GM12875 (cell line): ENCODE measurements at regions not wholly inside any gene's neighbourhood (a gene's known extent, or its start where the extent isn't known, plus 50 kb on each side); places are given as distances from the start of the nearest gene placed in this dataset.

Experiments used
- H3K4me3 ChIP-seq: one replicate; pipeline ENCODE4 v1.5.1; 2011; ENCODE audit warnings: low read depth, low read length, control low read depth
- TF ChIP-seq, protein P1 (sequence below): IDR thresholded peaks from 2 replicates; pipeline ENCODE4 v1.5.1; 2011; ENCODE audit warnings: low read depth, mild to moderate bottlenecking, control low read depth, inconsistent platforms, low read length, moderate library complexity, borderline replicate concordance; ENCODE audit not compliant: insufficient read depth

- TF ChIP-seq, protein P1, sequence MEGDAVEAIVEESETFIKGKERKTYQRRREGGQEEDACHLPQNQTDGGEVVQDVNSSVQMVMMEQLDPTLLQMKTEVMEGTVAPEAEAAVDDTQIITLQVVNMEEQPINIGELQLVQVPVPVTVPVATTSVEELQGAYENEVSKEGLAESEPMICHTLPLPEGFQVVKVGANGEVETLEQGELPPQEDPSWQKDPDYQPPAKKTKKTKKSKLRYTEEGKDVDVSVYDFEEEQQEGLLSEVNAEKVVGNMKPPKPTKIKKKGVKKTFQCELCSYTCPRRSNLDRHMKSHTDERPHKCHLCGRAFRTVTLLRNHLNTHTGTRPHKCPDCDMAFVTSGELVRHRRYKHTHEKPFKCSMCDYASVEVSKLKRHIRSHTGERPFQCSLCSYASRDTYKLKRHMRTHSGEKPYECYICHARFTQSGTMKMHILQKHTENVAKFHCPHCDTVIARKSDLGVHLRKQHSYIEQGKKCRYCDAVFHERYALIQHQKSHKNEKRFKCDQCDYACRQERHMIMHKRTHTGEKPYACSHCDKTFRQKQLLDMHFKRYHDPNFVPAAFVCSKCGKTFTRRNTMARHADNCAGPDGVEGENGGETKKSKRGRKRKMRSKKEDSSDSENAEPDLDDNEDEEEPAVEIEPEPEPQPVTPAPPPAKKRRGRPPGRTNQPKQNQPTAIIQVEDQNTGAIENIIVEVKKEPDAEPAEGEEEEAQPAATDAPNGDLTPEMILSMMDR, result no peak
Observed at GRCh38 chr12:11500188-11500860, 105.0 kb upstream of the PRB2 start.

DNA sequence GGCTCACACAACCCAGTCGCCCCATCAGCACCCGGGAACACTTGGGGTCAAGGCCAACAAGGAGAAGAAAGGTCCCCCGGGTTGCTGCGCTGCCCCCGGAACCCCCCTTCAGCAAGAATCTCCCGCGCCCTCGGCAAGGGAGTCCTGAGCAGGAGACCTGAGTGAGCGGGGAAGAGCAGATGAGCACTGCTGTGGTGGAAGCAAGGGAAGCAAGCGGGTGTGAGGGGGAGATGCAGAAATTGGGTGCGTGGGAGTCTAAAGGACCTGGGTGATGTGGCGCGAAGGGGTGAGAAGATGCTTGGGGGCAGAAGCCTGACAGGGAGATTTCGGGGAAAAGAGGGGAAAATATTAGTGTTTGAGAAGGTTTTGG, 105.5 kb upstream of the PRB2 start:
- TF ChIP-seq, protein P1, result no peak
- H3K4me3 ChIP-seq, result no peak overlapping the region

More at GRCh38 chr12:11500188-11500860, 105.0 kb upstream of the PRB2 start:
- H3K4me3 ChIP-seq, result no peak overlapping the region

DNA sequence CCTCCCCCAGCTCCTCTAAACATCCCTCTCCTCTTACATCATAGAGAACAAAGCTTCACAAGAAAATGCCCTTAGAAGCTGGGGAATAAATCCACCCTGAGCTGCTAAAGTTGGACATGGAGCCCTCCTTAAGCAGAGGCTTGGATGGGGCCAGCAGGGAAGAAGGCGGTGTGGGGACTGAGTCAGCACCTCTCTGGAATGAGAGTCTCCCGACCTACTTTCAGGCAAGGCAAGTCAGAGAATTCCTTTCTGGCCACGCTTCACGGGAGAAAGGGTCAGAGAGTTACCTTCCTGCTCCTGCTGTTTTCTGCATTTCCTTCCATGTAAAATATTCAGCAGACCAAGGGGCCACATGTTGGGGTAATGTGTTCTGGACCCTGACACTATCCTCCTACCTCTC, 113.3 kb upstream of the PRB2 start:
- H3K4me3 ChIP-seq, result no peak overlapping the region
- TF ChIP-seq, protein P1, result no peak

GRCh38 chr12:11509326-11509725, 114.0 kb upstream of the PRB2 start:
- TF ChIP-seq, protein P1, result no peak
- no peak overlapping the region for H3K4me3 ChIP-seq

- TF ChIP-seq, protein P1, result no peak
- H3K4me3 ChIP-seq, result no peak overlapping the region
Observed at GRCh38 chr12:11510671-11511070, 115.3 kb upstream of the PRB2 start.

DNA sequence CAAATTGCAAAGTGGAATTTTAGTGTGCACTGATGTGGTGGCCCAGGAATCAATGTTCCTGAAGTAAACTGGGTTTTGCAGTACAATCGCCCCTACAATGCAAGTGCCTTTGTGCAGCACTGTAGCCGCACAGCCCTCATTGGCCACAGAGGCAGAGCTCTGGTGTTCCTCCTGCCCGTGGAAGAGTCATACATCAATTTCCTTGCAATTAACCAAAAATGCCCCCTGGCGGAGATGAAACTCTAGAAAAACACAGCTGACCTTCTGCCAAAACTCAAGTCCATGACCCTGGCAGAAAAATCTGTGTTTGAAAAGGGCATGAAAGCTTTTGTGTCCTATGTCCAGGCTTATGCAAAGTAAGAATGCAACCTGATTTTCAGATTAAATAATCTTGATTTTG, 117.9 kb upstream of the PRB2 start:
- no peak overlapping the region for H3K4me3 ChIP-seq
- TF ChIP-seq, protein P1, result peak; percentile 8; the same call in 1 of the 2 replicates

GRCh38 chr12:11517080-11517479, 121.7 kb upstream of the PRB2 start:
- TF ChIP-seq, protein P1, result no peak
- no peak overlapping the region for H3K4me3 ChIP-seq
